GM12865 (cell line): ENCODE measurements at regions not wholly inside any gene's neighbourhood (a gene's known extent, or its start where the extent isn't known, plus 50 kb on each side); places are given as distances from the start of the nearest gene placed in this dataset.
A peak's percentile ranks its signal among the peaks of the same experiment; 100 is the strongest.

ENCODE experiments used
- DNase-seq: peaks from one replicate; pipeline ENCODE4 v3.0.0; 2010; ENCODE audit warnings: low read depth
- H3K4me3 ChIP-seq: 2 replicates; pipeline ENCODE4 v1.5.1; 2011; ENCODE audit warnings: mild to moderate bottlenecking, low read depth, low read length, control low read depth
- CTCF ChIP-seq: IDR thresholded peaks from 2 replicates; pipeline ENCODE4 v1.5.1; 2011; ENCODE audit warnings: low read length, control low read depth, low read depth, inconsistent platforms; ENCODE audit not compliant: insufficient read depth; ENCODE audit errors: missing control alignments

DNA sequence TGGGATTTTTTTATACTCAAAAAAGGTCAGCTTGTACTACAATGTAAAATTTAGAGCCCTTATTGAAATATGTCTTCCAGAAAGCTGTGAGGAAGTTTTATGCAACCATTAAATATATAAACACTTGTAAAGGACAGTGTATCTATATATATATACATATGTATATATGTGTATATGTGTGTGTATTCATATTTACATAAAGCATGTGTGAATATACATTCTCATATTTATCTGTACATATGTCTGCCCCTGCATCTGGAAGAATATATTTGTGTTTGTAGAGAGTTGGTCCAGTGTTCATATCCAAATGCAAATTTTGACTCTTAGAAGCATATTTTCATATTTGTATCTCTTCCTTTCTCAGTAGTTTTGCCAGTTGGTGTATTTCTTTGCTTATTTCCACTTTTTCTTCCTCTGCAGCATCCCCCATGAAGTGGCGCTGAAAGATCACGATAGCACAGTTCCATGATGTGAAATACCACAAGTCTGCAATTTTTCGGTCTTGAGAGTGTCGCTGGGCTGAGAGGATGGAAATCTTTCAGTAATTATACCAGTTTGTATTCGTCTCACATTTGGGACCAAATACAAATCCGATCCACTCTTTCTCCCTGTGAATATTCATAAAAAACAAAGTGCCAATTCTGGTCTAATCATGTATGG lies 311.7 kb upstream of the DPH6 start:
- TF ChIP-seq CTCF: no peak
- no peak for DNase-seq
- no peak overlapping the region for H3K4me3 ChIP-seq

DNA sequence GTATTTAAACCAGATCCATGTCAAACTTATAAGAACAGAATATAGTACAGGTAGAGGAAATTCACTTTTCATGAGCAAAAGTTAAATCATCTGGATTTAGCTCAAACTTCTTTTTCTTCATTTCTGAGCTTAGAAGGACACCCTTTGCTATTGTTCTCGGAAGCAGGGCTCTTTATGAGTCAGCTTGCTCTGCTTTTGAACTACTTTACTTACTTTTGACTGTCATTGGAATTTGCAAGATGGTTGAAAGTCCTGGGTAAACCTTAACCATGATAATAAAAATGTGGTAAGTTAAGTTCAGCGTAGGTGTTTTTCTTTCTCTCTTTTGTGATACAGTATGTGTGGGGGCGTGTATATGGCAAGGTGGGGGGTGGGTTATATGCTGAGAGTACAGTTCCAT lies 312.7 kb upstream of the DPH6 start:
- TF ChIP-seq CTCF: no peak
- H3K4me3 ChIP-seq: no peak overlapping the region
- DNase-seq: peak; percentile 3

GRCh38 chr15:35863655-35864054 lies 317.7 kb upstream of the DPH6 start:
- no peak for DNase-seq
- no peak overlapping the region for H3K4me3 ChIP-seq
- TF ChIP-seq CTCF: no peak

DNA sequence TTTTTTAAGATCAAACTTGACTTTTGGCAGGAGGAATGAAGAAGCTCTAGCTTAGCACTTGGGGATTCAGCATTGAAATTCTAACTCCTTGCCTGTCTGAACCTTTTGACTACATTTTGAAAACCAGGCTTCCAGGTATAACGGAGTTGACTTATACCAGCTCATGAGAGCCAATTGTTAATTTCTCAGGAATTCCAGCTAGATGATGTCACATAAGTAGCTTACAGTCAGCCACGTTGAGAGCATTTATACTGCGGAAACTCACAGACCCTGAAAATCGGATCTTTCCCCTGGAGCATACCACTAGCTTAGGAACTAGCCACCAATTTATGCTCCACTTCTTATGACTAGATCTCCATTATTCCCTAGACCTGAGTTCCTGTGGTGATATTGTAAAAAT lies 321.4 kb upstream of the DPH6 start:
- TF ChIP-seq CTCF: no peak
- H3K4me3 ChIP-seq: no peak overlapping the region
- DNase-seq: no peak

- no peak for DNase-seq
- no peak overlapping the region for H3K4me3 ChIP-seq
- TF ChIP-seq CTCF: no peak
Measured at GRCh38 chr15:35871282-35871681, 325.3 kb upstream of the DPH6 start.

- no peak overlapping the region for H3K4me3 ChIP-seq
- DNase-seq: no peak
- TF ChIP-seq CTCF: no peak
Measured at GRCh38 chr15:35871812-35872211, 325.8 kb upstream of the DPH6 start.

DNA sequence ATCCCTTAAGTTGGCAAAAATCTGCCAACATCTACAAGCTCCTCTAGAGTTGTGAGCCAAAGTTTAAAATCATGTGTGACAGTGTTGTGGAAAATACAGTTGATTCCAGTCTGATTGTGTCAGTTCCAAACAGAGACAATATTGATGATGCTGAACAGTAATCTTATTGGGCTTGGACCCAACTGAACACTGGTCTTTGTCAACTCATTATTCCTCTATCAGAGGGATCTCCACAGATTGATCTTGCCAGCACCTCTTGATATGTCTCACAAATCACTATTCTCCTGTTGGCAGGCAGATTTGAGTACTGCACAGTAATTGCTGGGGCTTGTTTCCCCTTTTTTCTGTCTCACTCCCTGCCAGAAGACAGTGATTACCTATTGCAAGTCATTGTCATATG lies 326.6 kb upstream of the DPH6 start:
- no peak for TF ChIP-seq CTCF
- H3K4me3 ChIP-seq: no peak overlapping the region
- DNase-seq: no peak
